Vagina (tissue), 2 donors: ENCODE measurements at regions not wholly inside any gene's neighbourhood (a gene's known extent, or its start where the extent isn't known, plus 50 kb on each side); places are given as distances from the start of the nearest gene placed in this dataset.

ENCODE experiments used
- DNase-seq, 2 donors: peaks; one replicate each; pipeline ENCODE4 v3.0.0-alpha.2; 2017; ENCODE audit errors: extremely low spot score in 2 of 2
- H3K27ac ChIP-seq: fragments of 200-600 bp; sonication (generic); one replicate; pipeline ENCODE4 v1.5.1; 2019
- H3K27me3 ChIP-seq: fragments of 200-600 bp; sonication (generic); one replicate; pipeline ENCODE4 v1.5.1; 2019
- H3K36me3 ChIP-seq, 2 donors: fragments of 200-600 bp; sonication (generic); one replicate each; pipeline ENCODE4 v1.5.1; 2017 to 2019
- H3K4me1 ChIP-seq: fragments of 200-600 bp; sonication (generic); one replicate; pipeline ENCODE4 v1.5.1; 2019
- H3K4me3 ChIP-seq, 2 donors: fragments of 200-600 bp; sonication (generic); 1 replicate in 1 of 2; 2 replicates in 1 of 2; pipeline ENCODE4 v1.5.1; 2016 to 2019
- H3K9me3 ChIP-seq: fragments of 200-600 bp; sonication (generic); one replicate; pipeline ENCODE4 v1.5.1; 2019
- CTCF ChIP-seq, 3 experiments: fragments of 450-650 bp in 2 of 3; fragments of 200-600 bp in 1 of 3; sonication (generic) in 1 of 3; IDR thresholded peaks; one replicate each; pipeline ENCODE4 v1.5.1; 2017 to 2019; ENCODE audit warnings: antibody characterized with exemption in 3 of 3, mild to moderate bottlenecking in 2 of 3, moderate library complexity in 2 of 3
- POLR2A ChIP-seq, 2 donors: fragments of 450-650 bp; IDR thresholded peaks; one replicate each; pipeline ENCODE4 v1.6.1; 2017; ENCODE audit warnings: antibody characterized with exemption in 2 of 2, mild to moderate bottlenecking in 2 of 2, moderate library complexity in 2 of 2
- POLR2AphosphoS5 ChIP-seq, 2 donors: sonication (generic); formaldehyde crosslinking; IDR thresholded peaks; one replicate each; pipeline ENCODE4 v1.9.0; 2017; ENCODE audit warnings: antibody characterized with exemption in 2 of 2, mild to moderate bottlenecking in 2 of 2, low read depth in 1 of 2; ENCODE audit not compliant: insufficient read depth in 1 of 2
- intact Hi-C: fragments of 100-400 bp; cut with DNase I; formaldehyde crosslinking; loops from one replicate; pipeline ENCODE4 v1.15.1; 2023

GRCh38 chr5:17149786-17150185 is 67.6 kb upstream of the BASP1 start:
- no peaks in the 10 kb centered on the region for H3K27me3 ChIP-seq
- H3K27ac ChIP-seq: no peak overlapping the region
- no peak for DNase-seq
- H3K9me3 ChIP-seq: no peaks in the 10 kb centered on the region
- intact Hi-C loops: no loop called here
- TF ChIP-seq POLR2A (IDR thresholded peaks at IDR 0.05) (no peak), CTCF (IDR thresholded peaks at IDR 0.05) (no peak), POLR2AphosphoS5 (IDR thresholded peaks at IDR 0.05; ENCODE audit: insufficient read depth in 1 of 2, low read depth in 1 of 2) (no peak)
- no peaks in the 10 kb centered on the region for H3K36me3 ChIP-seq
- no peak overlapping the region for H3K4me3 ChIP-seq
- no peaks in the 10 kb centered on the region for H3K4me1 ChIP-seq

GRCh38 chr5:17150531-17150930 is 66.9 kb upstream of the BASP1 start:
- Histone ChIP-seq H3K27ac (no peak overlapping the region), H3K4me3 (no peak overlapping the region), H3K27me3 (no peaks in the 10 kb centered on the region), H3K4me1 (no peaks in the 10 kb centered on the region), H3K36me3 (no peaks in the 10 kb centered on the region), H3K9me3 (no peaks in the 10 kb centered on the region)
- intact Hi-C loops: no loop called here
- TF ChIP-seq POLR2A (IDR thresholded peaks at IDR 0.05) (no peak), CTCF (IDR thresholded peaks at IDR 0.05) (no peak), POLR2AphosphoS5 (IDR thresholded peaks at IDR 0.05; ENCODE audit: insufficient read depth in 1 of 2, low read depth in 1 of 2) (no peak)
- no peak for DNase-seq

GRCh38 chr5:17151686-17152085 is 65.7 kb upstream of the BASP1 start:
- Histone ChIP-seq H3K27ac (no peak overlapping the region), H3K27me3 (no peaks in the 10 kb centered on the region), H3K9me3 (no peaks in the 10 kb centered on the region), H3K4me1 (no peaks in the 10 kb centered on the region), H3K4me3 (no peak overlapping the region), H3K36me3 (no peaks in the 10 kb centered on the region)
- intact Hi-C loops: no loop called here
- DNase-seq: no peak
- no peak for TF ChIP-seq POLR2A (IDR thresholded peaks at IDR 0.05)

GRCh38 chr5:17154211-17154996 is 63.0 kb upstream of the BASP1 start:
- no peak for DNase-seq
- no peak for TF ChIP-seq POLR2A (IDR thresholded peaks at IDR 0.05)
- TF ChIP-seq POLR2AphosphoS5 (IDR thresholded peaks at IDR 0.05; ENCODE audit: insufficient read depth in 1 of 2, low read depth in 1 of 2): peak in 1 of 2 donors; percentile 57
- no peaks in the 10 kb centered on the region for H3K9me3 ChIP-seq
- no peaks in the 10 kb centered on the region for H3K27me3 ChIP-seq
- no peaks in the 10 kb centered on the region for H3K4me1 ChIP-seq
- H3K36me3 ChIP-seq: no peaks in the 10 kb centered on the region
- no peak overlapping the region for H3K27ac ChIP-seq
- H3K4me3 ChIP-seq: no peak overlapping the region
- intact Hi-C loops: no loop called here

- H3K9me3 ChIP-seq: no peaks in the 10 kb centered on the region
- no peaks in the 10 kb centered on the region for H3K4me1 ChIP-seq
- H3K4me3 ChIP-seq: no peak overlapping the region
- TF ChIP-seq POLR2A (IDR thresholded peaks at IDR 0.05) (no peak), CTCF (IDR thresholded peaks at IDR 0.05) (no peak), POLR2AphosphoS5 (IDR thresholded peaks at IDR 0.05; ENCODE audit: insufficient read depth in 1 of 2, low read depth in 1 of 2) (no peak)
- H3K36me3 ChIP-seq: no peaks in the 10 kb centered on the region
- H3K27me3 ChIP-seq: no peaks in the 10 kb centered on the region
- intact Hi-C loops: no loop called here
- H3K27ac ChIP-seq: no peak overlapping the region
- no peak for DNase-seq
Measured at GRCh38 chr5:17156463-17156862, 61.0 kb upstream of the BASP1 start.

GRCh38 chr5:17157294-17157693 is 60.1 kb upstream of the BASP1 start:
- Histone ChIP-seq H3K27ac (no peak overlapping the region), H3K9me3 (no peaks in the 10 kb centered on the region), H3K4me1 (no peaks in the 10 kb centered on the region), H3K4me3 (no peak overlapping the region), H3K36me3 (no peaks in the 10 kb centered on the region), H3K27me3 (no peaks in the 10 kb centered on the region)
- intact Hi-C loops: no loop called here
- TF ChIP-seq CTCF (IDR thresholded peaks at IDR 0.05) (no peak), POLR2AphosphoS5 (IDR thresholded peaks at IDR 0.05; ENCODE audit: insufficient read depth in 1 of 2, low read depth in 1 of 2) (no peak), POLR2A (IDR thresholded peaks at IDR 0.05) (no peak)
- DNase-seq: no peak
